T-helper 17 cell (primary cell): ENCODE measurements at regions not wholly inside any gene's neighbourhood (a gene's known extent, or its start where the extent isn't known, plus 50 kb on each side); places are given as distances from the start of the nearest gene placed in this dataset.
A peak's percentile ranks its signal among the peaks of the same experiment; 100 is the strongest.
"Not testable (repeated sequence)": the region's sequence is repeated elsewhere in the genome, so short reads cannot be mapped to it uniquely, and the experiment has no call there.

Source experiments
- ATAC-seq: fragments of 150-1000 bp; cut with Tn5 transposase; 2 replicates; pipeline ENCODE4 v1.10.0; 2021; ENCODE audit warnings: mild to moderate bottlenecking, moderate library complexity
- DNase-seq, 3 donors: peaks; one replicate each; pipeline versions ENCODE4 v3.0.0 to v3.0.0-alpha.2; 2020 to 2021
- H3K9me3 ChIP-seq: one replicate; pipeline ENCODE4 v1.7.0; 2013; ENCODE audit warnings: low read length, mild to moderate bottlenecking; ENCODE audit not compliant: control insufficient read depth, poor library complexity, severe bottlenecking
- H3K27ac Mint-ChIP-seq: one replicate; pipeline ENCODE4 v1.8.0; 2022; ENCODE audit warnings: mild to moderate bottlenecking, moderate library complexity, mixed read lengths
- H3K27me3 Mint-ChIP-seq: one replicate; pipeline ENCODE4 v1.8.0; 2022; ENCODE audit warnings: mixed read lengths
- H3K36me3 Mint-ChIP-seq: one replicate; pipeline ENCODE4 v1.8.0; 2022; ENCODE audit warnings: low read depth, mixed read lengths
- H3K4me1 Mint-ChIP-seq: one replicate; pipeline ENCODE4 v1.8.0; 2022; ENCODE audit warnings: mild to moderate bottlenecking, mixed read lengths
- H3K4me3 Mint-ChIP-seq: one replicate; pipeline ENCODE4 v1.8.0; 2022; ENCODE audit warnings: mild to moderate bottlenecking, moderate library complexity, mixed read lengths

DNA sequence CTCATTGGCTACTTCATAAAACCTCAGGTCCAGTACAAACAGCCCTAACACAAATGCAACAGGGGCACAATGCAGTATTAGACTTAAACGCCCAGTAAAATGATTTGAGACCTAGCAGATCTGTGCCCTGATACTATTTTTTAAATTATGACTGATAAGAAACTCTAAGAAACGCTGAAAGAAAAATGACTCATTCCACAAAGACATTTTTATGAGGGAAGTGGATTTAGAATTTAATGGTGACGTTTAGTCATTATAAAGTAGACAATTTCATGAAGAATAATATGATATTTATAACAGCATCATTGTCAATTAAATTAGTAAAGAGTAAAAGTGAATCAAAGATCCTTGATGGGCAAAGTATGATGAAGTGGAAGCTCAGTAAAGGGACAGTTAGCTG is 80.4 kb upstream of the DHX40 start:
- Mint-ChIP-seq H3K4me1 (peaks cover 3% of the 10 kb centered on the region), H3K36me3 (peaks cover 2% of the 10 kb centered on the region), H3K27me3 (peaks cover 18% of the 10 kb centered on the region), H3K27ac (no peak overlapping the region), H3K4me3 (no peak overlapping the region)
- ATAC-seq: no peak
- H3K9me3 ChIP-seq: no peaks in the 10 kb centered on the region
- no peak for DNase-seq

DNA sequence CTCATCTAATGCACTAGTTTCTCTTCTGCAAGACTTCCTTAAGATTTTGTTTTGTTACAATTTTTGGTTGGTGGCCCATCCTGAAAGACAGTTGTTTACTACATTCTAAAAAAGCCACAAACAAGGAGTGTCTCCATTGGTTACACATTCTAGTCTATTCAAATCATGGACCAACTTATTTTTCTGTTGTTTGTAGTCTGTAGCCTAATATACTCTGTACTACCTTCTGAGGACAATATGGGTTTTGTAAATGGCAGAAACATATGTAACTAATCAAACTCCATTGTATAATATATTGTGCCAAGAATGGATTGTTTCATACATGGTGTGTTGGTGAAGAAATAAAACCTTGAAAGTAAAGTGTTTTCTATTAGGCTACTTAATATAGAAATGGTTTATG is 79.5 kb upstream of the DHX40 start:
- H3K27me3 Mint-ChIP-seq: peaks cover 20% of the 10 kb centered on the region
- no peak for DNase-seq
- H3K4me1 Mint-ChIP-seq: peaks cover 3% of the 10 kb centered on the region
- ATAC-seq: no peak
- H3K36me3 Mint-ChIP-seq: peaks cover 2% of the 10 kb centered on the region
- H3K9me3 ChIP-seq: no peaks in the 10 kb centered on the region
- no peak overlapping the region for H3K4me3 Mint-ChIP-seq
- no peak overlapping the region for H3K27ac Mint-ChIP-seq

GRCh38 chr17:59487161-59487873 is 78.1 kb upstream of the DHX40 start:
- H3K27ac Mint-ChIP-seq: no peak overlapping the region
- H3K4me1 Mint-ChIP-seq: peaks cover 3% of the 10 kb centered on the region
- peaks cover 22% of the 10 kb centered on the region for H3K27me3 Mint-ChIP-seq
- H3K4me3 Mint-ChIP-seq: no peak overlapping the region
- DNase-seq (no peak), ATAC-seq (no peak)
- H3K9me3 ChIP-seq: no peaks in the 10 kb centered on the region
- H3K36me3 Mint-ChIP-seq: peaks cover 2% of the 10 kb centered on the region

DNA sequence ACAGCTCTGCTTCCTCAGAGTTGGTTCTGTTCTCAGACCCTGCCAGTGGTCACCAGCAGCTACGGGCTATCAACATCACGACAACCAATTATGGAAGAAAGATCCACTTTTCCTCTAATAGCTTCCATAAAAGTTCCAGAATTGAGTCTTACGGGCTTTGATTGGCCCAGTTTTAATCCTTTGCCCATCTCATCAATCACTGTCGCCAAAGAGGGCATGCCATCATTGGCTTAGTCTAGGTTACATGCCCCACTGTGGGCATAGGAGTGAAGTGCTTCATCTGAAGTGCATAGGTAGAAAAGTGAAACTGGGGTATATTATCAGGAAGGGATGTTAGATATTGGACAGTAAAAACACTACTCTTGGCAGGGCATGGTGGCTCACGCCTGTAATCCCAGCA is 76.6 kb upstream of the DHX40 start:
- DNase-seq: no peak
- Mint-ChIP-seq H3K27me3 (peaks cover 23% of the 10 kb centered on the region), H3K4me3 (no peak overlapping the region), H3K4me1 (peaks cover 2% of the 10 kb centered on the region), H3K36me3 (peaks cover 2% of the 10 kb centered on the region), H3K27ac (no peak overlapping the region)
- no peak for ATAC-seq
- no peaks in the 10 kb centered on the region for H3K9me3 ChIP-seq

GRCh38 chr17:59490216-59490615 is 75.2 kb upstream of the DHX40 start:
- H3K4me3 Mint-ChIP-seq: no peak overlapping the region
- H3K36me3 Mint-ChIP-seq: peaks cover 6% of the 10 kb centered on the region
- peaks cover 11% of the 10 kb centered on the region for H3K4me1 Mint-ChIP-seq
- no peak overlapping the region for H3K27ac Mint-ChIP-seq
- no peak for DNase-seq
- no peak for ATAC-seq
- peaks cover 35% of the 10 kb centered on the region for H3K27me3 Mint-ChIP-seq
- H3K9me3 ChIP-seq: no peaks in the 10 kb centered on the region

GRCh38 chr17:59491353-59492090 is 73.9 kb upstream of the DHX40 start:
- H3K9me3 ChIP-seq: no peaks in the 10 kb centered on the region
- Mint-ChIP-seq H3K27ac (no peak overlapping the region), H3K4me3 (no peak overlapping the region), H3K27me3 (peaks cover 41% of the 10 kb centered on the region), H3K4me1 (peaks cover 11% of the 10 kb centered on the region), H3K36me3 (peaks cover 6% of the 10 kb centered on the region)
- DNase-seq: no peak
- ATAC-seq: no peak

GRCh38 chr17:59492091-59492451 is 73.3 kb upstream of the DHX40 start:
- Mint-ChIP-seq H3K4me1 (peaks cover 11% of the 10 kb centered on the region), H3K27me3 (peaks cover 41% of the 10 kb centered on the region), H3K36me3 (peaks cover 6% of the 10 kb centered on the region), H3K27ac (no peak overlapping the region), H3K4me3 (no peak overlapping the region)
- no peak for ATAC-seq
- no peak for DNase-seq
- H3K9me3 ChIP-seq: no peaks in the 10 kb centered on the region

DNA sequence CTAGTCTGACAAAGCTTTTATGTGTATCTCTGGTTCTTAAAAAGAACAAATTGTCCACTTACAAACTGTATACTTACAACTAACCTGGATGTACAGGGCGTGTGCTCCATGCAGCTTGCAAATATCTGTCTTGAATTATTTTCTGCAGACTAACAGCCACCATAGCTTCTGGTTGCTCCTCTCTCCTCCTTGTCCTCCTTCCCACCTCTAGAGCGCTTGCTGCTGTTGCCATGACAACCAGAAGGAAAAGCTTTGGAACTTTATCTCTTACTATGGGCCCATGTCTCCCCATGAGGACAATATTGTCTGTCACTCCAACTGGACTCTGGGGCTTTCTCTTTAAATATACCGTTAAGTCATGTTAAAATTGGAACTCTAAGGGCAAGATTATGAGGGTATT is 71.5 kb upstream of the DHX40 start:
- Mint-ChIP-seq H3K4me3 (no peak overlapping the region), H3K36me3 (peaks cover 6% of the 10 kb centered on the region), H3K27me3 (peaks cover 36% of the 10 kb centered on the region), H3K27ac (no peak overlapping the region), H3K4me1 (peaks cover 11% of the 10 kb centered on the region)
- DNase-seq (no peak), ATAC-seq (no peak)
- H3K9me3 ChIP-seq: no peaks in the 10 kb centered on the region

GRCh38 chr17:59494757-59495368 is 70.5 kb upstream of the DHX40 start:
- H3K4me3 Mint-ChIP-seq: no peak overlapping the region
- H3K4me1 Mint-ChIP-seq: peaks cover 11% of the 10 kb centered on the region
- peak overlapping the region; percentile 67 for H3K27ac Mint-ChIP-seq
- H3K36me3 Mint-ChIP-seq: peaks cover 6% of the 10 kb centered on the region
- ATAC-seq (no peak), DNase-seq (no peak)
- H3K27me3 Mint-ChIP-seq: peaks cover 34% of the 10 kb centered on the region
- H3K9me3 ChIP-seq: no peaks in the 10 kb centered on the region

DNA sequence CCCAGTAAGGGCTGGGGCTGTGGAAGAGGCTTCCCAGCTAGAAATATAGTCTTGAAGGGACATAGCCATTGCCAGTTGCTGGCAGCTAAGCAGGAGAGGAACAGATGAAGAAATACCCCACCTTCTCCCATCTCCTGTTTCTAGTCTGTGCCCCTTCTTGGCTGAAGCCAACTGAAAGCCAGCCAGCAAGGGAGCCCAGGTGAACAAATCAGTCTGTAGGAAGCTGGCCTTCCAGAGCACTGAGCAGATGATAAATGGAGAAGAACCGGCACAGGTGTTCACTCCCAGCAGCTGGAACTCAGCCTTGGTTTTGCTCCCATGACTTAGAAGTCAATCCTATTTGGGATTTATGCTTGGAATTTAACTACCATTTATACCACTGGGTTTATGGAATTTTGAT is 69.2 kb upstream of the DHX40 start:
- H3K9me3 ChIP-seq: no peaks in the 10 kb centered on the region
- DNase-seq (no peak), ATAC-seq (no peak)
- H3K36me3 Mint-ChIP-seq: peaks cover 6% of the 10 kb centered on the region
- H3K27me3 Mint-ChIP-seq: peaks cover 30% of the 10 kb centered on the region
- H3K4me3 Mint-ChIP-seq: no peak overlapping the region
- H3K27ac Mint-ChIP-seq: no peak overlapping the region
- peaks cover 11% of the 10 kb centered on the region for H3K4me1 Mint-ChIP-seq

DNA sequence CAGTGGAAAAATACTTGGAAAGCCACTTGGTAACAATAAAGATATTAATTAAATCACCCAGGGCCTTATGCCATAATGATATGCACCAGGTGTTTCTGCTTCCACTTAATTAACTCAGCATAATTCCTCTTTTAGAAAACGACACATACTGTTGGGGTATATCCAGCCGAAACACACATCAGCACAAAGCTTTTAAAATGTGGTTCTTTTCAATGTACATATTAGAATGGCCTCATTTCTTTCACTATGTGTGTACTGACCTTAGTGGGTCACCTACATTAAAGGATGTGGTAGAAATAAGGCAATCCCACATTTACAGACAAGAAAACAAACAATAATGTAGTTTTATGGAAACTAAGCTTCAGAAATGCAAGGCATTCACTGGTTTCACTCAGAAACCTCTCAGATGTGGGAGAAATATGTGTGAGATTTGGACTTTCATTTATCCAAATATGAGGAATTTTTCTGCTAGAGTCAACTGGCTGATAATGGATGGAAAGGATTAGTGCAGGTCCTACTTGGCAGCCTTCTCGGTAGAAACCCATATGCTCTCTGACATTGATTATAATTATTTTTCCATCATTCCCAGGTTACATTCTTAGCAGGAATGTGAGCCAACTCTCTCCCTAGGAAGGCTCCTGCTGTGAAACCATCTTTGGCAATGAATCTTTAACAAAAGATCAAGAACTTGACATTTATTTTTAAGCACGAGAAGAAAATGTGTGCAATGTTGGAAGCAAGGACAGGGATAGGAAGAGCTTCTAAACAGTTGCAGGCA is 66.7 kb upstream of the DHX40 start:
- Mint-ChIP-seq H3K36me3 (peaks cover 4% of the 10 kb centered on the region), H3K4me1 (peaks cover 11% of the 10 kb centered on the region), H3K27me3 (peaks cover 20% of the 10 kb centered on the region), H3K4me3 (no peak overlapping the region), H3K27ac (no peak overlapping the region)
- no peak for ATAC-seq
- no peaks in the 10 kb centered on the region for H3K9me3 ChIP-seq
- no peak for DNase-seq

- not testable (repeated sequence) for ATAC-seq, H3K9me3 ChIP-seq, H3K4me3 Mint-ChIP-seq, H3K27ac Mint-ChIP-seq, H3K36me3 Mint-ChIP-seq, H3K4me1 Mint-ChIP-seq, DNase-seq
- H3K27me3 Mint-ChIP-seq: peaks cover 11% of the 10 kb centered on the region
These were observed 65.2 kb upstream of the DHX40 start for GRCh38 chr17:59500086-59500655.

GRCh38 chr17:59501690-59502089 is 63.7 kb upstream of the DHX40 start:
- no peaks in the 10 kb centered on the region for H3K36me3 Mint-ChIP-seq
- no peaks in the 10 kb centered on the region for H3K4me1 Mint-ChIP-seq
- H3K4me3 Mint-ChIP-seq: no peak overlapping the region
- peaks cover 8% of the 10 kb centered on the region for H3K27me3 Mint-ChIP-seq
- H3K9me3 ChIP-seq: no peaks in the 10 kb centered on the region
- no peak overlapping the region for H3K27ac Mint-ChIP-seq
- no peak for ATAC-seq
- no peak for DNase-seq
